ENCODE measurements at regions not wholly inside any gene's neighbourhood (a gene's known extent, or its start where the extent isn't known, plus 50 kb on each side); places are given as distances from the start of the nearest gene placed in this dataset.

GRCh38 chr11:112689851-112690250 lies 271.4 kb upstream of the NCAM1 start:
- TF ChIP-seq EP300 (IDR thresholded peaks at IDR 0.05; ENCODE audit: low read depth) (no peak), POLR2AphosphoS5 (IDR thresholded peaks at IDR 0.05) (no peak)
- TF ChIP-seq, protein P1, sequence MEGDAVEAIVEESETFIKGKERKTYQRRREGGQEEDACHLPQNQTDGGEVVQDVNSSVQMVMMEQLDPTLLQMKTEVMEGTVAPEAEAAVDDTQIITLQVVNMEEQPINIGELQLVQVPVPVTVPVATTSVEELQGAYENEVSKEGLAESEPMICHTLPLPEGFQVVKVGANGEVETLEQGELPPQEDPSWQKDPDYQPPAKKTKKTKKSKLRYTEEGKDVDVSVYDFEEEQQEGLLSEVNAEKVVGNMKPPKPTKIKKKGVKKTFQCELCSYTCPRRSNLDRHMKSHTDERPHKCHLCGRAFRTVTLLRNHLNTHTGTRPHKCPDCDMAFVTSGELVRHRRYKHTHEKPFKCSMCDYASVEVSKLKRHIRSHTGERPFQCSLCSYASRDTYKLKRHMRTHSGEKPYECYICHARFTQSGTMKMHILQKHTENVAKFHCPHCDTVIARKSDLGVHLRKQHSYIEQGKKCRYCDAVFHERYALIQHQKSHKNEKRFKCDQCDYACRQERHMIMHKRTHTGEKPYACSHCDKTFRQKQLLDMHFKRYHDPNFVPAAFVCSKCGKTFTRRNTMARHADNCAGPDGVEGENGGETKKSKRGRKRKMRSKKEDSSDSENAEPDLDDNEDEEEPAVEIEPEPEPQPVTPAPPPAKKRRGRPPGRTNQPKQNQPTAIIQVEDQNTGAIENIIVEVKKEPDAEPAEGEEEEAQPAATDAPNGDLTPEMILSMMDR (IDR thresholded peaks at IDR 0.05): no peak

Measured in transverse colon (tissue), 4 donors.